ENCODE measurements at regions not wholly inside any gene's neighbourhood (a gene's known extent, or its start where the extent isn't known, plus 50 kb on each side); places are given as distances from the start of the nearest gene placed in this dataset.
"Not testable (repeated sequence)": the region's sequence is repeated elsewhere in the genome, so short reads cannot be mapped to it uniquely, and the experiment has no call there.

GRCh38 chr18:11464129-11464528, 145.3 kb upstream of the SLC35G4 start:
- DNase-seq (ENCODE audit: low spot score) = no peak
- FAIRE-seq = no peak

- no peak for FAIRE-seq
- DNase-seq (ENCODE audit: low spot score) = no peak
Observed at GRCh38 chr18:11458447-11458846, 150.9 kb upstream of the SLC35G4 start.

DNA sequence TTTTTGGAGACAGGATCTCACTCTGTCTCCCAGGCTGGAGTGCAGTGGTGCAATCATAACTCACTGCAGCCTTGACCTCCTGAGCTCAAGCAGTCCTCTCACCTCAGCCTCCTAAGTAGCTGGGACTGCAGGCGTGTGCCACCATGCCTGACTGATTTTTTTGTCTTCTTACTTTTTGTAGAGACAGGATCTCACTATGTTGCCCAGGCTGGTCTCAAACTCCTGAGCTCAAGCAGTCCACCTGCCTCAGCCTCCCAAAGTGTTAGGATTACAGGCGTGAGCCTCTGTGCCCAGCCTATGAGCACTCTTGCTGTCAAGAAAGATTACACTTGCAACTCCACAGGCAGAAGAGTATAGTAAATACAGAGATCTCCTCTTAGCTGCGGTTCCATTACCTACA, 151.5 kb upstream of the SLC35G4 start:
- FAIRE-seq; DNase-seq (ENCODE audit: low spot score): not testable (repeated sequence)

DNA sequence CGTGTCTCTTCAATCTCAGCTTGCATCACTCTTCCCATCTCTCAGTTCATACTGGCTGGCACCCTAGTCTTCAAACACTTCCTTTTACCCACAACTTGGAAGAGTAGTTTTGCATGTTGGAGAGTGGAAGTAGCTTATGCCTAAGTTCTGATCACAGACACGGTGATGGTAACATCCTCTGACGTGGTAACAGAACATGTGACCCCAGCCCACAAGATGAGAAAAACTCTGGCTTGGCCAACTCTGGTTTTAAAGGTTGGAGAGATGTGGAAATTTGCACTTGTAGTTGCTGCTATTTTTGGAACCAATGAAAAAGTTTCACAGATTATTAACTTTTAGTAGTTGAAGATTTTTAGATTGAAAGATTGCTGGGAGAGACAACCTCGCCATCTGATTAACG, 155.4 kb upstream of the SLC35G4 start:
- no peak for DNase-seq (ENCODE audit: low spot score)
- no peak for FAIRE-seq

DNA sequence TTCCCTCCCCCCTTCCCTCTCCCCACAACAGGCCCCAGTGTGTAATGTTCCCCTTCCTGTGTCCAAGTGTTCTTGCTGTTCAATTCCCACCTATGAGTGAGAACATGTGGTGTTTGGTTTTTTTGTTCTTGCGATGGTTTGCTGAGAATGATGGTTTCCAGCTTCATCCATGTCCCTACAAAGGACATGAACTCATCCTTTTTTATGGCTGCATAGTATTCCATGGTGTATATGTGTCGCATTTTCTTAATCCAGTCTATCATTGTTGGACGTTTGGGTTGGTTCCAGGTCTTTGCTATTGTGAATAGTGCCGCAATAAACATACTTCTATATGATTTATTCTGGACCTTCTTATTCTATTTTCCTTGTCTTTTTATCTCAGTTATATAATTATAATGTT, 165.2 kb upstream of the SLC35G4 start:
- FAIRE-seq; DNase-seq (ENCODE audit: low spot score): not testable (repeated sequence)

DNA sequence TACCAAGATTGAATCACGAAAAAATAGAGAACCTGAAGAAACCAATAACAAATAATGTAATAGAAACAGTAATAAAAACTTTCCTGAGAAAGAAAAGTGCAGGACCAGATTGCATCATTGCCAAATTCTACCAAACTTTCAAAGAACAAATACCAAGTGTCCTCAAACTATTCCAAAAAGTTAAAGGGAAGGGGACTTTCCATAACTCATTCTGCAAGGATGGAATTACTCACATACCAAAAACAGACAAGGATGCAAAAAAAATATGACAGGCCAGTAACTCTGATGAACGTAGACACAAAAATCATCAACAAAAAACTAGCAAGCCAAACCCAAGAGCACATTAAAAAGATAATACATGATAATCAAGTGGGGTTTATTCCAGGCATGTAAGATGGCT, 172.3 kb upstream of the SLC35G4 start:
- no peak for FAIRE-seq

GRCh38 chr18:11432360-11432811, 177.0 kb upstream of the SLC35G4 start:
- FAIRE-seq (no peak), DNase-seq (ENCODE audit: low spot score) (no peak)

More for the DNA sequence above, 172.3 kb upstream of the SLC35G4 start:
- no peak for DNase-seq (ENCODE audit: low spot score)

GRCh38 chr18:11429876-11430275, 179.5 kb upstream of the SLC35G4 start:
- FAIRE-seq (no peak), DNase-seq (ENCODE audit: low spot score) (no peak)

GRCh38 chr18:11425211-11425610, 184.2 kb upstream of the SLC35G4 start:
- DNase-seq (ENCODE audit: low spot score) (no peak), FAIRE-seq (no peak)

DNA sequence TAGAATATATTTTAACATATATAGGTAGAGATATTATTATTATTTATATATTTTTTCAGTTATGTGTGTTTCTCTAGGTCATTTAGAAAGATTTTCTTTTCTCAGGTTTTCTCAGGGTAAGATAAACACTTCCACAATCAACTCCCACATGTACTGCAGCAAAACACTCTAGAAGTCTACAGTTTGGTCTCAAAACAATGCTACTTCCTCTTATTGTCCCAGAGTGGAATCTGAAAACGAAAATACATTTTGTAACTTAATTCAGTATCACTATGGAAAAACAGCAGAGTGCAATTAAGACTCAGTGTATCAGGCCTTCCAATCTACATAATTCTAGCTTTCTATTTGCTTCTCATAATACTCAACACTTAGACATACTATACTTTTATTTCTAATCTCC, 190.1 kb upstream of the SLC35G4 start:
- DNase-seq (ENCODE audit: low spot score) (no peak), FAIRE-seq (no peak)

GRCh38 chr18:11412811-11413210, 196.6 kb upstream of the SLC35G4 start:
- no peak for FAIRE-seq

DNA sequence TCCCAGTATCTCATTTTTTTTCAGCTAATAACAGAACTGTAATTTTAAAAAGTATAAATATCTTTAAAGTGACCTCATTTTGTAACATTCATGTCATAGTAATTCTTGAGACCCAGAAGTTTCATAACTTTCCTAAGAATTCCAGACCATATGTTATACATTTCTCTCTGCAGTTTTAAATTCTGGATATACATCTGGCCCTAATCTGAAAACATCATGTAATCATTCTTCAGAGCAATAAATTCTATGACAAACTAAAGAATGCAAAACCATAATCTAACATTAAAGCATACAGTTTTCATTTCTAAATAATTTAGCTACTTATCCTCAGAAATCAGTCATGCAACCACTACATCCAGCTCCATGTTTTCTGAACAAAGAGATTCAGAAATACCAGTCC, 198.3 kb upstream of the SLC35G4 start:
- FAIRE-seq (no peak), DNase-seq (ENCODE audit: low spot score) (no peak)

More at GRCh38 chr18:11412811-11413210, 196.6 kb upstream of the SLC35G4 start:
- DNase-seq (ENCODE audit: low spot score) = no peak

DNA sequence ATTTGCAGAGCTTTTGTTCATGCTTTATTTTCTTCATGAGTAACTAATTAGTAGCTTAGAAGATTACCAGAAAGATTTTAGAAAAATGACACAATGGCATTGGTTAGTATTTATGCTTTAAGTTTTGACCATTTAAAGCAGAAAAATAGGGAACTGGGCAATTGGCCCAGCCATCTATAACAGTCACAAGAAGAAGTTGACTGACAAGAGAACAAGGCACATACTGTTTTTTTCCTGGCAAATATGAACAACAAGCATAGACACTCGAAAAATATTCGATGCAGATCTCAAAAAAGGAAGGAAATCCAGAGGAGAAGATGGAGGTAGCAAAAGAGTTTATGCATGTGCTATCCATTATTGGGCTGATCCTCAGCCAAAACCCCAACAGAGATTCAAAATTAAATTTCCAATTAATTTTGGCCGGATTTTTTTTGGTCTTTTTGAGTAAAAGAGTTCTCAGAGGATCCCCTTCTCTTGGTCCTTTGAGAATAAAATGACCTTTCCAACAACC, 200.8 kb upstream of the SLC35G4 start:
- no peak for DNase-seq (ENCODE audit: low spot score)
- FAIRE-seq = no peak

- DNase-seq (ENCODE audit: low spot score) (no peak), FAIRE-seq (no peak)
Observed at GRCh38 chr18:11407940-11408339, 201.5 kb upstream of the SLC35G4 start.

DNA sequence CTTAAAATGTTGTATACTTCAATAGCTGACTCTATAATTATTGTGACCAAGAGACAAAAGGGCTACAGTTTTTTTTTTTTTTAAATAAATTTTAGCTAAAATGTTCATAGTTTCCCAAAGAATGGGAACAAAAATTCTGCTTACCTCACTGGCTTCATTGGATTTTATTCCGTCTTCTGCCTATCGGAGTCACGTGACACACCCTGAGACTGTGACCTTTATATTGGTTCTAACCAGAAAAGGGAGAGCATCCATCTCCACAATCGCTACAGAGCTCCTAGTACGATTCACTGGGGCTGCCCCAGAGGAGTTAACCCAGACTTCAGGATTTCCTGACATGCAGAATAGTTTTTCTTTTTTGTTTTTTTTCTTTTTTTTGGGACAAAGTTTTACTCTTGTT, 203.6 kb upstream of the SLC35G4 start:
- DNase-seq (ENCODE audit: low spot score) (no peak), FAIRE-seq (no peak)

DNA sequence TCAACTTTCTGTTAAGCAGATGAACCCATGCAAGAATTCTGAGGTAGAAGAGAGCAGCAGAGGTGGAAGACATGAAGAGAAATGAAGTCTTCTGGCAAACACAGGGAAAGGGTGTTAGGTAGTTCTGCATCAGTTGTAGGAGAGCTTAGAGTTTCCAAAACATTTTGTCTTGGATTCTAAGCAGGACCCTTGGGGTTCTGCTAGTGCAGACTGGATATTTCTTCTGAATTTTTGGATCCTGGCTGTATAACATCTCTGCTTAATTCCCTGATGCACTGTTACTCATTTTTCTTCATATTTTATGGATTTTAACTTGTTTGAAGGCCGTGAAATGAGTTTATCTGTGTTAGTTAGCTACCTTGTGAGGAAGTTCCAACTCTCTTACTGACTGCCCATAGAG, 208.7 kb upstream of the SLC35G4 start:
- DNase-seq (ENCODE audit: low spot score) (no peak), FAIRE-seq (no peak)

GRCh38 chr18:11398625-11399024, 210.8 kb upstream of the SLC35G4 start:
- no peak for FAIRE-seq
- DNase-seq (ENCODE audit: low spot score) = no peak

GRCh38 chr18:11392980-11393885, 216.2 kb upstream of the SLC35G4 start:
- FAIRE-seq (no peak), DNase-seq (ENCODE audit: low spot score) (no peak)

- FAIRE-seq (no peak), DNase-seq (ENCODE audit: low spot score) (no peak)
Observed at GRCh38 chr18:11392292-11392691, 217.1 kb upstream of the SLC35G4 start.

DNA sequence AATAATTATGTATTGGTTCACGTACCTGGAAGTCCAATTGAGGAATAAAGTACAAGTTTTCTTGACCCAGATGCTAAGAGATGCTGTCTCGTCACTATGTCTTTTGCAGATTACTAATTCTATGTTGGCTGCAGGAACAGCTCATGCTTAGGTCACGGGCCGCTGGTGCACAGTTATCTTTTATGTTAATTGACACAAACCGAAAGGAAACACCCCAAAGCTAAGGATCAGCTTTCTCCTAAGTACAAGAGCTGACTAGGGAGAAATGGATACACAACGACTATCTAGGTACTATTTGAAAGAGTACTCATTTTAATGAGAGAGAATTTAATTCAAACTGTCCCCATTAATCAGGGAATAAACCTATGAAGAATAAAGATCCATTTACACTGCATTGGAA, 217.7 kb upstream of the SLC35G4 start:
- FAIRE-seq = no peak
- DNase-seq (ENCODE audit: low spot score) = peak; percentile 5

DNA sequence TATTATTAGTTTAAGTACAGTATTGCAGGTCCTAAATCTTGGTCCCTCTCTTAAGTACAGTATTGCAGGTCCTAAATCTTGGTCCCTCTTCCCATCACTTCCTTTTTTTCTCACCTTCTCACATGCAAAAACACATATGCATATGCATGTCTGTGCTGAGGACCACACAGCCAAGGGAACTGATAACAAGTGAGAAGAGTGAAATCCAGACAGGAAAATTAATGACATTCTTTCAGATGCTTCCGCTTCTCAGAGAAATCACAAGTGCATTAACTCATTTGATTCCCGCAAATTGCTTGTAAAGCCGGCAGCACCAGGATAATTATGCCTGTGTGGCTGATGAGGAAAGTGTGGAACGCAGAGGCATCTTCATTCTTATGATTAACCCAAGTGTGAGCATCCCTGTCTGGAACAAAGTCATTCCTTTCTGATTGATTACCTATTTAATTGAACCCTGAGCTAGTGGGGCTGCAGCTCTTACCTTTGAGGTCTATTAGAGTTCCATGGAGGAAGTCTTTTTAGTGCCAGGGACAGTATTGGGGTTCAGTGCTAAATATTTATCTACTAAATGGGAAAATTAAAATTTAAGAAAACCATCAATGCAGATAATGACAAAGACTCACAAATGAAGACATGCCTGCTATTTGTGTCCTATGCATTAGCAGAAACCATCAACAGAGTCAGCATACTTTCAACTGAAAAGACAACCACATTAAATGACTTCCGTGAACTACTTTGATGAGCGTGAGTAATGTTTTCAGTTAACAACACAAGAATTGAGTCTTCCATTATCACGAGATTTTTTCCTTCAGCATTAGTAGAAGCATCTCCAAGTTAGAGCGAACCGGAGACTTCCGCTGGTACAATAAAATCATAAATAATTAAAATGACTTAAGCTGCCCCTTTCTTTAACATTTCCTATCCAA, 220.4 kb upstream of the SLC35G4 start:
- DNase-seq (ENCODE audit: low spot score) (no peak), FAIRE-seq (no peak)

GRCh38 chr18:11387880-11388279, 221.5 kb upstream of the SLC35G4 start:
- DNase-seq (ENCODE audit: low spot score) = peak; percentile 71
- peak; percentile 30 for FAIRE-seq

Measured in RCC 7860 (cell line).